Body of pancreas (tissue), 4 donors: ENCODE measurements at regions not wholly inside any gene's neighbourhood (a gene's known extent, or its start where the extent isn't known, plus 50 kb on each side); places are given as distances from the start of the nearest gene placed in this dataset.

Source experiments
- POLR2A ChIP-seq, 3 donors: fragments of 450-650 bp; IDR thresholded peaks; one replicate each; pipeline ENCODE4 v1.6.1; 2016; ENCODE audit warnings: antibody characterized with exemption in 3 of 3, mild to moderate bottlenecking in 2 of 3
- TF ChIP-seq, protein P1 (sequence below), 7 experiments: fragments of 450-650 bp in 4 of 7; fragments of 200-600 bp in 3 of 7; sonication (generic) in 3 of 7; IDR thresholded peaks; one replicate each; pipeline ENCODE4 v1.5.1; 2016 to 2019; ENCODE audit warnings: antibody characterized with exemption in 7 of 7

DNA sequence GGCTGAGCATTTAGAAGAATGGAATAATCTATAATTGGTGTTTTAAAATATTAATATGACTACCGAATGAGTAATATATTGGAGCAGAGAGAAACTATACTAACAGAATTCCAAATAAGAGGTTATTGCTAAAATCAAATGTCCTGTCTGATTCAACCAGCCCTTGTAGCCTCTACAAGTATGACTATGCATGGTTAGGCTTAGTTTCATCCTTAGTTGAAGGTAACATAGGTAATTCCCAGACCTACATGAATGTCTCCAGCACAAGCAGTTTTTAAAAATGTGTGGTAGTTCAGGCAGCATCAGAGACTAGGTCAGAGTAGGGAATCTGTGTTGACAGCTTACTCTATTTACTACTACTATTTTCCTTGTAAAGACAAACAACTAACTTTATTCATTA is 51.7 kb upstream of the SLC27A6 start:
- TF ChIP-seq, protein P1, sequence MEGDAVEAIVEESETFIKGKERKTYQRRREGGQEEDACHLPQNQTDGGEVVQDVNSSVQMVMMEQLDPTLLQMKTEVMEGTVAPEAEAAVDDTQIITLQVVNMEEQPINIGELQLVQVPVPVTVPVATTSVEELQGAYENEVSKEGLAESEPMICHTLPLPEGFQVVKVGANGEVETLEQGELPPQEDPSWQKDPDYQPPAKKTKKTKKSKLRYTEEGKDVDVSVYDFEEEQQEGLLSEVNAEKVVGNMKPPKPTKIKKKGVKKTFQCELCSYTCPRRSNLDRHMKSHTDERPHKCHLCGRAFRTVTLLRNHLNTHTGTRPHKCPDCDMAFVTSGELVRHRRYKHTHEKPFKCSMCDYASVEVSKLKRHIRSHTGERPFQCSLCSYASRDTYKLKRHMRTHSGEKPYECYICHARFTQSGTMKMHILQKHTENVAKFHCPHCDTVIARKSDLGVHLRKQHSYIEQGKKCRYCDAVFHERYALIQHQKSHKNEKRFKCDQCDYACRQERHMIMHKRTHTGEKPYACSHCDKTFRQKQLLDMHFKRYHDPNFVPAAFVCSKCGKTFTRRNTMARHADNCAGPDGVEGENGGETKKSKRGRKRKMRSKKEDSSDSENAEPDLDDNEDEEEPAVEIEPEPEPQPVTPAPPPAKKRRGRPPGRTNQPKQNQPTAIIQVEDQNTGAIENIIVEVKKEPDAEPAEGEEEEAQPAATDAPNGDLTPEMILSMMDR (IDR thresholded peaks at IDR 0.05) = no peak
- no peak for TF ChIP-seq POLR2A (IDR thresholded peaks at IDR 0.05)
